Epidermal melanocyte (primary cell): ENCODE measurements at regions not wholly inside any gene's neighbourhood (a gene's known extent, or its start where the extent isn't known, plus 50 kb on each side); places are given as distances from the start of the nearest gene placed in this dataset.

Experiments used
- DNase-seq: peaks from one replicate; pipeline ENCODE4 v3.0.0; 2011; ENCODE audit warnings: low spot score; ENCODE audit not compliant: insufficient read length

GRCh38 chr2:145980318-145980717, 1460.4 kb upstream of the ZEB2 start:
- DNase-seq: no peak

DNA sequence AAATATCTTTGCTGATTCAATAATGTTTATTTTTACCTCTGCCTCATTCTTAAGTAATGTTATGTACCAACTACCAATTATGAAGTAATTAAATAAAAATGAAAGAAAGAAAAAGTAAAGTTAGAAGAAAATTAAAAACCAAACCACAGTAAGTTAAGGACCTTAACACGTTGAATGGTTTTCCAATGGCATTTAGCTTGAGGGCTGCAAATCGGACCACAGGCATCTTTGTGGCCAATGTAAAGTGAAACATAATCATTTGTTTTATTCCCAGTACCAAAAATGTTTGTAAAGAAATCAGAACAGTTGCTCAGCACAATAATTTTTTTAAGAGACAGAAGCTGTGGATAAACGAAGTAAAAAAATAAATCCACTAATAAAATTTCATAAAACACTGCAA, 1455.5 kb upstream of the ZEB2 start:
- DNase-seq: no peak

DNA sequence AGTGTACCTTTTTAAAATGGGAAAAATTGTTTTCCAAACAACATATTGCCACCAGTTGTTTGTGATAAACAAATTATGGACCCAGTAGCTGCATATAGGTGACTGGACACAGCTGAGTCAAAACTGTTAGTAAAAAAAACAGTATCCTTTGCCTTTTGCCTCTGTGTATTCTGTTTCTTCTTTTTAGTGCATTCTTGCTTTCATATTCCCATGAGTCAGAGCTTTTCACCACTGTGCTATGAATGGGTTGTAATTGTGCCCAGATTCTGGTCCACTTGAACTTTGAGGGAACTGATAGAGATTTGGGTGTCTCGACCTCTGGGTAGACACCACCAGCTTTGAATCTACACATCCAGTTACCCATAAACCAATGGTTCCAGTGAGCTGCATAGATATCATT, 1441.9 kb upstream of the ZEB2 start:
- DNase-seq: no peak

GRCh38 chr2:145960479-145961163, 1440.7 kb upstream of the ZEB2 start:
- DNase-seq: no peak

- no peak for DNase-seq
Measured at GRCh38 chr2:145958611-145959010, 1438.7 kb upstream of the ZEB2 start.

GRCh38 chr2:145957929-145958328, 1438.0 kb upstream of the ZEB2 start:
- DNase-seq: no peak

GRCh38 chr2:145939949-145940348, 1420.0 kb upstream of the ZEB2 start:
- DNase-seq: no peak

DNA sequence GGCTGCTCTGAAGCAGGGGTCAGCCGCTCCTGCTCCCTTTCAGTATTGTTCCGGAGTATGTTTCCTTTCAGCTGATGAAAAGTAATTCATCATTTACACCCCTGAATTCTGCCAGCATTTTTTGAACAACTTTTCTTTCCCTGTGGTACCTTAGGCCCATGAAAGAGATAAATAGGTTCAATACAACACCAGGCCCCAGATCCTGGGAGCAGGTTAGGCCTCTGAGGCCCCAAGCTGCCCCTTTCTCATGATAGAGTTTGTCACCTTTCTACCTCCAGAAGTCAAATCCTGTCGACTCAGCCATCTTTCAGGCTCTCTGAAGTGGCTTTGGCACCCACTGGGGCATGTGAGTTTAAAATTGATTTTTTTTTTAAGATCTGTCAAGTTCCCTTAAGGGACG, 1415.1 kb upstream of the ZEB2 start:
- DNase-seq: no peak

GRCh38 chr2:145931781-145932395, 1412.0 kb upstream of the ZEB2 start:
- DNase-seq: no peak

GRCh38 chr2:145930318-145930717, 1410.4 kb upstream of the ZEB2 start:
- DNase-seq: no peak

GRCh38 chr2:145927131-145927950, 1407.4 kb upstream of the ZEB2 start:
- no peak for DNase-seq

- no peak for DNase-seq
Measured at GRCh38 chr2:145925591-145925990, 1405.7 kb upstream of the ZEB2 start.

DNA sequence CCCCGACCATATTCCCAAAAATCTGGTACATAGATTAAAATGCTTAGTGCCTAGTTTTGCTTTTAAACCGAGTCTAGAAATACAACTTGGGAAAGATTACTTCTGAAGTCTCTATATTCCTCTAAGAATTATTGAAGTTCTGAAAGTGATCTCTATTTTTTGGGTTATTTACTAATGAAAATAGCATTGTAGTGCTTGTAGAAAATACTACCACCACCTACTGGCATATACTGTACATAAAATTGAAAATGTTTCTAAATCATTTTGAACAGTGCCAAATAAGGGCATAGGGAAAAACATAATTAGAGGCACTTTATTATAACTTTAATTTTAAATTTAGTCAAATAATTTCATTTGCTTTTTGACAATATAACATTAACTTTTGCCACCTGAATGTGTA, 1399.6 kb upstream of the ZEB2 start:
- no peak for DNase-seq

DNA sequence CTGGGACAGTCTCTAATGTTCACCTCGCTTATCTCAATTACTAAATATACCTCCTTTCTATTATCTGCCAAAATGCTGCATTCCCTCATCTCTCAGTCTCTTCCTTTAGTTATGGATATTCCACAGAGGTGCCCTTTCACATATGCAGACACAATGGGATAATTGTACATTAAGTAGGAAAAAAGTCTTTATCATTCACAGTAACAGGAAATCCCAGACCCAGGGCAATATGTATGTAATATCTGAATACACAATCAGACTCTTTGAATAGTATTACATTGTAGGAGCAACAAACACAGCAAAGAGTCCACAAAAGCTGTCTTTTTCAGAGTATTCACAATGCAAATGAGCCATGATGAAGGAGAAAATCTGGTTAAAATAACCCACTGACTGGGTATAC, 1399.0 kb upstream of the ZEB2 start:
- DNase-seq: no peak

DNA sequence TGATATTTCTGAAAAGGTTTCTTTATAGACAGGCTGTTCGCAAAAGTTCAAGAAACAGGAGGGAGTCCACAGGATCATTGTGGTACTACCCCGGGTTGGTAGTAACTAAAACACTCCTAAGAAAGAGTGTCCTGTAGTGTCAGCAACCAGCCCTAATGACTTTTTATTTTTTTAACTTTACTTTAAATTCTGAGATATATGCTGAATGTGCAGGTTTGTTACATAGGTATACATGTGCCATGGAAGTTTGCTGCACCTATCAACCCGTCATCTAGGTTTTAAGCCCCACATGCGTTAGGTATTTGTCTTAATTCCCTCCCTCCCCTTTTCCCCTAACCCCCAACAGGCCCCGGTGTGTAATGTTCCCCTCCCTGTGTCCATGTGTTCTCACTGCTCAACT, 1396.9 kb upstream of the ZEB2 start:
- DNase-seq: no peak

- DNase-seq: no peak
Measured at GRCh38 chr2:145914716-145915115, 1394.8 kb upstream of the ZEB2 start.

DNA sequence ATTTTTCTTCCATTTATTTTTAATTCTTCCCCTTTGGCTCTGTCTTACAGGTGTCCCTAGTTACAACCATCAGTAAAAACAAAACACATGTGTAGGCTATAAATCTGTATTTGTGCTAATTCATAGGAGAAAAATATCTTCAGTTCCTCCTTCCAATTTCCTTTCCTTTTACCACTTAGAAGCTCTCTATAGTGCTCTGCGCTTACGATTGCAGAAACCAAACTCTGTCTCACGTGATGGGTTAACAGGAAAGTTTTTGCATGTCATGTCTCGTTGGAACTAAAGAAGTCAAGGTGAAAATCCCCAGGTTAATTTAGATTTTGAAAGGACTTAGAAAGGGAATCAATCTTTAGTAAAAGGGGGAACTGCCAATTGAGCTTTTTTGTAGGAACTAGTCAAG, 1390.5 kb upstream of the ZEB2 start:
- DNase-seq: no peak

GRCh38 chr2:145909766-145910165, 1389.8 kb upstream of the ZEB2 start:
- no peak for DNase-seq

- DNase-seq: no peak
Measured at GRCh38 chr2:145909175-145909755, 1389.3 kb upstream of the ZEB2 start.

- no peak for DNase-seq
Measured at GRCh38 chr2:145906354-145906753, 1386.4 kb upstream of the ZEB2 start.

DNA sequence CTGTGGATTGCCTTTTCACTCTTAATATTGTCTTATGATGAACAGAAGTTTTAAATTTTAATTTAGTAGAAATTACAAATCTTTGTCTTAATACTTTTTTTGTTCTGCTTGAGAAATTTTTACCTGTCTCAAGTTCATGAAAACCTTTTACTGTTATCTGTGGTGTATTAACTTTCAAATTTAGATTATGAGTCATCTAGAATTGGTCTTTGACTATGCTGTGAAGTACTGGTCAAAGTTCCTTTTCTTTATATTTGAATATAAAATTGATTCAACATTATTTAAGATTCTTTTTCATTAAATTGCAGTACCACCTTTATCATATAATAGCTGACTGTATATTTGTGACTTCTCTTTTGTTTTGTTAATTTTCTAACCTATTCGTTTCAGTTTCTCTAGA, 1385.5 kb upstream of the ZEB2 start:
- DNase-seq: no peak

DNA sequence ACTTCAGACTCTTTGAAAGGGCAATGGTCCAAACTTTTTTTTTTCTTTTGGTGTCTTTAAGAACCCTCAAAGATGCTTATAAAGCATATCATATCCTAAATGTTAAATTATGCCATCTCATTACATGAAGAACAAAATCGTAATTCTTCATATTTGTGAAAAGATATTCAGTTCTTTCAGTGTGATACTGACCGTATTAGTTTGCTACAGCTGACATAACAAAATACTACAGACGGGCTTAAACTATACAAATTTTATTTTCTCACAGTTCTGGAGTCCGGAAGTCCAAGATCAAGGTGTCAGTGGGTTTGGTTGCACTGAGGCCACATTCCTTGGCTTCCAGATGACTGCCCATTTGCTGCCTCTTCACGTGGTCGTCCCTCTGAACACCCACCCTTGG, 1377.2 kb upstream of the ZEB2 start:
- DNase-seq: no peak
